HCT116 (cell line): ENCODE measurements at regions not wholly inside any gene's neighbourhood (a gene's known extent, or its start where the extent isn't known, plus 50 kb on each side); places are given as distances from the start of the nearest gene placed in this dataset.

Experiments
- EGR1 ChIP-seq: IDR thresholded peaks from 2 replicates; pipeline ENCODE4 v1.6.1; 2012; ENCODE audit warnings: low read depth
- EZH2 ChIP-seq: fragments of 200-600 bp; sonication (generic); IDR thresholded peaks from 2 replicates; pipeline ENCODE4 v1.6.1; 2017; ENCODE audit warnings: antibody characterized with exemption, mixed run types
- POLR2A ChIP-seq: IDR thresholded peaks from 2 replicates; pipeline ENCODE4 v1.7.0; 2011; ENCODE audit warnings: borderline replicate concordance; ENCODE audit not compliant: insufficient read depth, insufficient read length; ENCODE audit errors: extremely low read depth
- RAD21 ChIP-seq: IDR thresholded peaks from 2 replicates; pipeline ENCODE4 v1.6.1; 2012; ENCODE audit warnings: low read depth, mild to moderate bottlenecking
- YY1 ChIP-seq: IDR thresholded peaks from 2 replicates; pipeline ENCODE4 v1.6.1; 2011; ENCODE audit warnings: low read length, low read depth, moderate library complexity, mild to moderate bottlenecking; ENCODE audit not compliant: insufficient replicate concordance; ENCODE audit errors: extremely low read depth
- TF ChIP-seq, protein P1 (sequence below), 3 experiments: fragments of 200-600 bp in 1 of 3; sonication (generic) in 1 of 3; IDR thresholded peaks in 2 of 3; conservative IDR thresholded peaks in 1 of 3; 2 replicates each; pipeline ENCODE4 v1.5.1; 2012 to 2017; ENCODE audit warnings: low read depth in 2 of 3, low read length in 2 of 3, antibody characterized with exemption in 1 of 3, borderline replicate concordance in 1 of 3, control low read depth in 1 of 3, mild to moderate bottlenecking in 1 of 3, mixed read lengths in 1 of 3, mixed run types in 1 of 3, moderate library complexity in 1 of 3; ENCODE audit not compliant: insufficient read depth in 1 of 3

DNA sequence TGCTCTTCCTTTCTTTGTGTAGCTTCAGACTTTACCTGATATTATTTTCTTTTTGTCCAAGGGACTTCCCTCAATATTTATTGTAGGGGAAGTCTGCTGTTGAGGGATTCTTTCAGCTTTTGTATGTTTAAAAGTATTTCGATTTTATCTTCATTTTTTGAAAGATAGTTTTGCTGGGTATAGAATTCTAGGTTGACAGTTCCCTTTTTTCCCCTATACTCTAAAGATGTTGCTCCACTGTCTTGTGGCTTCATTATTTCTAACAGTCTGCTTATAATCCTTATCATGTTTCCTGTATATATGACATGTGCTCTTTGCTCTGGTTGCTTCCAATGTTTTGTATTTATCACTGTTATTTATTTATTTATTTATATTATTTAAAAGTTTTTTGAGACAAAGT lies 57.3 kb downstream of the CYTL1 start:
- TF ChIP-seq EGR1 (no peak), EZH2 (no peak), RAD21 (no peak), POLR2A (no peak), YY1 (no peak)
- TF ChIP-seq, protein P1, sequence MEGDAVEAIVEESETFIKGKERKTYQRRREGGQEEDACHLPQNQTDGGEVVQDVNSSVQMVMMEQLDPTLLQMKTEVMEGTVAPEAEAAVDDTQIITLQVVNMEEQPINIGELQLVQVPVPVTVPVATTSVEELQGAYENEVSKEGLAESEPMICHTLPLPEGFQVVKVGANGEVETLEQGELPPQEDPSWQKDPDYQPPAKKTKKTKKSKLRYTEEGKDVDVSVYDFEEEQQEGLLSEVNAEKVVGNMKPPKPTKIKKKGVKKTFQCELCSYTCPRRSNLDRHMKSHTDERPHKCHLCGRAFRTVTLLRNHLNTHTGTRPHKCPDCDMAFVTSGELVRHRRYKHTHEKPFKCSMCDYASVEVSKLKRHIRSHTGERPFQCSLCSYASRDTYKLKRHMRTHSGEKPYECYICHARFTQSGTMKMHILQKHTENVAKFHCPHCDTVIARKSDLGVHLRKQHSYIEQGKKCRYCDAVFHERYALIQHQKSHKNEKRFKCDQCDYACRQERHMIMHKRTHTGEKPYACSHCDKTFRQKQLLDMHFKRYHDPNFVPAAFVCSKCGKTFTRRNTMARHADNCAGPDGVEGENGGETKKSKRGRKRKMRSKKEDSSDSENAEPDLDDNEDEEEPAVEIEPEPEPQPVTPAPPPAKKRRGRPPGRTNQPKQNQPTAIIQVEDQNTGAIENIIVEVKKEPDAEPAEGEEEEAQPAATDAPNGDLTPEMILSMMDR (IDR thresholded peaks at IDR 0.05 in 2 of 3, conservative IDR thresholded peaks at IDR 0.05 in 1 of 3; ENCODE audit: borderline replicate concordance in 1 of 3, insufficient read depth in 1 of 3, low read depth in 2 of 3, low read length in 2 of 3), result no peak
